OCI-LY1 (cell line): ENCODE measurements at regions not wholly inside any gene's neighbourhood (a gene's known extent, or its start where the extent isn't known, plus 50 kb on each side); places are given as distances from the start of the nearest gene placed in this dataset.

ENCODE experiments used
- EZH2 ChIP-seq: fragments of 200-600 bp; sonication (generic), shearing (Covaris generic); IDR thresholded peaks from 2 replicates; pipeline ENCODE4 v1.8.0; 2017; ENCODE audit warnings: borderline replicate concordance, mixed run types, mild to moderate bottlenecking, antibody characterized with exemption, low read length, moderate library complexity, mixed read lengths
- TF ChIP-seq, protein P1 (sequence below): fragments of 200-600 bp; sonication (generic), shearing (Covaris generic); IDR thresholded peaks from 2 replicates; pipeline ENCODE4 v1.5.1; 2017; ENCODE audit warnings: mild to moderate bottlenecking, antibody characterized with exemption, low read length, moderate library complexity, mixed read lengths

- TF ChIP-seq, protein P1, sequence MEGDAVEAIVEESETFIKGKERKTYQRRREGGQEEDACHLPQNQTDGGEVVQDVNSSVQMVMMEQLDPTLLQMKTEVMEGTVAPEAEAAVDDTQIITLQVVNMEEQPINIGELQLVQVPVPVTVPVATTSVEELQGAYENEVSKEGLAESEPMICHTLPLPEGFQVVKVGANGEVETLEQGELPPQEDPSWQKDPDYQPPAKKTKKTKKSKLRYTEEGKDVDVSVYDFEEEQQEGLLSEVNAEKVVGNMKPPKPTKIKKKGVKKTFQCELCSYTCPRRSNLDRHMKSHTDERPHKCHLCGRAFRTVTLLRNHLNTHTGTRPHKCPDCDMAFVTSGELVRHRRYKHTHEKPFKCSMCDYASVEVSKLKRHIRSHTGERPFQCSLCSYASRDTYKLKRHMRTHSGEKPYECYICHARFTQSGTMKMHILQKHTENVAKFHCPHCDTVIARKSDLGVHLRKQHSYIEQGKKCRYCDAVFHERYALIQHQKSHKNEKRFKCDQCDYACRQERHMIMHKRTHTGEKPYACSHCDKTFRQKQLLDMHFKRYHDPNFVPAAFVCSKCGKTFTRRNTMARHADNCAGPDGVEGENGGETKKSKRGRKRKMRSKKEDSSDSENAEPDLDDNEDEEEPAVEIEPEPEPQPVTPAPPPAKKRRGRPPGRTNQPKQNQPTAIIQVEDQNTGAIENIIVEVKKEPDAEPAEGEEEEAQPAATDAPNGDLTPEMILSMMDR = no peak
- TF ChIP-seq EZH2 = no peak
Measured at GRCh38 chr13:47303626-47304025, 406.8 kb upstream of the HTR2A start.
